ENCODE measurements at regions not wholly inside any gene's neighbourhood (a gene's known extent, or its start where the extent isn't known, plus 50 kb on each side); places are given as distances from the start of the nearest gene placed in this dataset.

- no peaks in the 10 kb centered on the region for H3F3A ChIP-seq (ENCODE audit: insufficient read depth, low read length, poor library complexity, severe bottlenecking)
- no peaks in the 10 kb centered on the region for H3K36me3 ChIP-seq (ENCODE audit: insufficient read depth, low read length)
- no peaks in the 10 kb centered on the region for H4K20me1 ChIP-seq (ENCODE audit: insufficient read depth)
- H3K9me3 ChIP-seq (ENCODE audit: low read length) = no peaks in the 10 kb centered on the region
- H3K9ac ChIP-seq (ENCODE audit: low read length) = no peak overlapping the region
- H3K27ac ChIP-seq (ENCODE audit: low read length) = peak overlapping the region; percentile 41
- no peaks in the 10 kb centered on the region for H3K9me2 ChIP-seq (ENCODE audit: insufficient read depth, low read length)
- no peak overlapping the region for H2AFZ ChIP-seq (ENCODE audit: low read depth, low read length)
- no peak overlapping the region for H3K4me3 ChIP-seq (ENCODE audit: low read length)
- TF ChIP-seq EP300 (conservative IDR thresholded peaks at IDR 0.05; ENCODE audit: poor library complexity, severe bottlenecking) (peak; percentile 83), RAD21 (conservative IDR thresholded peaks at IDR 0.05) (no peak), CTCF (IDR thresholded peaks at IDR 0.05; ENCODE audit: poor library complexity, severe bottlenecking) (no peak), EZH2 (IDR thresholded peaks at IDR 0.05; ENCODE audit: borderline replicate concordance, insufficient read depth, low read length, poor library complexity, severe bottlenecking) (no peak), POLR2AphosphoS5 (IDR thresholded peaks at IDR 0.05) (peak; percentile 51), MXI1 (conservative IDR thresholded peaks at IDR 0.05; ENCODE audit: poor library complexity, severe bottlenecking) (no peak), SMC3 (conservative IDR thresholded peaks at IDR 0.05; ENCODE audit: poor library complexity) (no peak), TAF1 (IDR thresholded peaks at IDR 0.05; ENCODE audit: low read depth) (no peak), REST (IDR thresholded peaks at IDR 0.05; ENCODE audit: borderline replicate concordance) (no peak)
- H3K79me2 ChIP-seq (replicated peaks; ENCODE audit: insufficient read depth, low read length) = no peaks in the 10 kb centered on the region
- H3K27me3 ChIP-seq (ENCODE audit: insufficient read depth, low read depth, low read length) = no peaks in the 10 kb centered on the region
- no peak overlapping the region for H3K4me2 ChIP-seq (ENCODE audit: low read length)
These were observed 377.5 kb upstream of the SORCS1 start for GRCh38 chr10:107542016-107542415.

DNA sequence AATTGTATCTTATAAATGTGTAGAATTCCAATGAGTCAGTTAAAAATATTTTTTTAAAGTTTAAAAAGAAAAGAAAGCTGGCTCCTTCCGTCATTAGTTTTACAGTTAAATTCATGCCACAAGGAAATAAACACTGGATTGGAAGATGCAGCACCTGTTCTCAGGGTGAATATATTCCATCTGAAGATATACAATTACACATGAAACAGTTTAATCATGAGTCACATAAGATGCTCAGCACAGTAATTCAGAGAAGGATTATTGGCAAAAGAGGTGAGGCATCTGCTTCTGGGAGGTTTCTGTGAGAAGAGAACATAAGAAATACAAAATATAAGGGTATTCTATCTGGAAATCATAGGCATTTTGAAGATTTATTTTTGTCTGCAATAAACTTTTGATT lies 376.5 kb upstream of the SORCS1 start:
- Histone ChIP-seq H4K20me1 (ENCODE audit: insufficient read depth) (no peaks in the 10 kb centered on the region), H3K9me2 (ENCODE audit: insufficient read depth, low read length) (no peaks in the 10 kb centered on the region), H3K36me3 (ENCODE audit: insufficient read depth, low read length) (no peaks in the 10 kb centered on the region), H3K4me3 (ENCODE audit: low read length) (no peak overlapping the region), H3K27me3 (ENCODE audit: insufficient read depth, low read depth, low read length) (no peaks in the 10 kb centered on the region), H2AFZ (ENCODE audit: low read depth, low read length) (no peak overlapping the region), H3K27ac (ENCODE audit: low read length) (no peak overlapping the region), H3K9me3 (ENCODE audit: low read length) (no peaks in the 10 kb centered on the region), H3K4me2 (ENCODE audit: low read length) (no peak overlapping the region), H3K9ac (ENCODE audit: low read length) (no peak overlapping the region), H3K79me2 (replicated peaks; ENCODE audit: insufficient read depth, low read length) (no peaks in the 10 kb centered on the region), H3F3A (ENCODE audit: insufficient read depth, low read length, poor library complexity, severe bottlenecking) (no peaks in the 10 kb centered on the region)
- TF ChIP-seq REST (IDR thresholded peaks at IDR 0.05; ENCODE audit: borderline replicate concordance) (no peak), CTCF (IDR thresholded peaks at IDR 0.05; ENCODE audit: poor library complexity, severe bottlenecking) (no peak), EZH2 (IDR thresholded peaks at IDR 0.05; ENCODE audit: borderline replicate concordance, insufficient read depth, low read length, poor library complexity, severe bottlenecking) (no peak), EP300 (conservative IDR thresholded peaks at IDR 0.05; ENCODE audit: poor library complexity, severe bottlenecking) (no peak), TAF1 (IDR thresholded peaks at IDR 0.05; ENCODE audit: low read depth) (no peak), RAD21 (conservative IDR thresholded peaks at IDR 0.05) (no peak), MXI1 (conservative IDR thresholded peaks at IDR 0.05; ENCODE audit: poor library complexity, severe bottlenecking) (no peak), SMC3 (conservative IDR thresholded peaks at IDR 0.05; ENCODE audit: poor library complexity) (no peak), POLR2AphosphoS5 (IDR thresholded peaks at IDR 0.05) (no peak)
